Thoracic aorta (tissue), 2 donors: ENCODE measurements at regions not wholly inside any gene's neighbourhood (a gene's known extent, or its start where the extent isn't known, plus 50 kb on each side); places are given as distances from the start of the nearest gene placed in this dataset.

Source experiments
- ATAC-seq: fragments of 150-250 bp; one replicate; pipeline ENCODE4 v1.8.0; 2017; ENCODE audit warnings: low read depth; ENCODE audit not compliant: insufficient number of reproducible peaks, low FRiP score
- DNase-seq: peaks from one replicate; pipeline ENCODE4 v3.0.0-alpha.2; 2020; ENCODE audit warnings: low spot score
- H3K27ac ChIP-seq, 2 donors: fragments of 200-600 bp; sonication (generic); 1 replicate in 1 of 2; 2 replicates in 1 of 2; pipeline ENCODE4 v1.5.1; 2016; ENCODE audit warnings: mild to moderate bottlenecking in 2 of 2, moderate library complexity in 2 of 2
- H3K27me3 ChIP-seq: fragments of 200-600 bp; sonication (generic); replicated peaks from 2 replicates; pipeline ENCODE4 v1.6.0; 2016; ENCODE audit warnings: mild to moderate bottlenecking; ENCODE audit not compliant: insufficient read depth
- H3K36me3 ChIP-seq: fragments of 200-600 bp; sonication (generic); one replicate; pipeline ENCODE4 v1.5.1; 2016
- H3K4me1 ChIP-seq, 2 donors: fragments of 200-600 bp; sonication (generic); 1 replicate in 1 of 2; 2 replicates in 1 of 2; pipeline versions ENCODE4 v1.5.1 to v1.6.0; 2016; ENCODE audit warnings: low read depth in 2 of 2, mild to moderate bottlenecking in 1 of 2; ENCODE audit not compliant: control insufficient read depth in 1 of 2
- H3K4me3 ChIP-seq: fragments of 200-600 bp; sonication (generic); 2 replicates; pipeline ENCODE4 v1.5.1; 2016; ENCODE audit warnings: mild to moderate bottlenecking
- H3K9me3 ChIP-seq: fragments of 200-600 bp; sonication (generic); 2 replicates; pipeline ENCODE4 v1.5.1; 2016
- TF ChIP-seq, protein P1 (sequence below): fragments of 200-600 bp; sonication (generic); IDR thresholded peaks from one replicate; pipeline ENCODE4 v1.5.1; 2019; ENCODE audit warnings: antibody characterized with exemption

DNA sequence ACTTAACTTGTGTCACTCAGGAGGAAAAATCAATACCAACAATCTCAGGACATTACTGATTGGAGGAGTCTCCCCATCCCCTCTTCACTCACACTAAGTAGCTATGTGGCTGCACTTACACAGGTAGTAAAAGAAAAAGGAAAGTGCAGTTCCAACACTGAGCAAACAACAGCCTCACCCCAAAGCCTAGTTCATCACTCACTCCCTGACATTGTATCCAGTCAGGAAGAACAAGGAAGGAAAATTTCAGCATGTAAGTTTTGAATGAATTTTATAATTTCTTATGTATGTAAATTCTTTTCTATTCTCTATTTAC lies 273.4 kb downstream of the IGSF11 start:
- TF ChIP-seq, protein P1, sequence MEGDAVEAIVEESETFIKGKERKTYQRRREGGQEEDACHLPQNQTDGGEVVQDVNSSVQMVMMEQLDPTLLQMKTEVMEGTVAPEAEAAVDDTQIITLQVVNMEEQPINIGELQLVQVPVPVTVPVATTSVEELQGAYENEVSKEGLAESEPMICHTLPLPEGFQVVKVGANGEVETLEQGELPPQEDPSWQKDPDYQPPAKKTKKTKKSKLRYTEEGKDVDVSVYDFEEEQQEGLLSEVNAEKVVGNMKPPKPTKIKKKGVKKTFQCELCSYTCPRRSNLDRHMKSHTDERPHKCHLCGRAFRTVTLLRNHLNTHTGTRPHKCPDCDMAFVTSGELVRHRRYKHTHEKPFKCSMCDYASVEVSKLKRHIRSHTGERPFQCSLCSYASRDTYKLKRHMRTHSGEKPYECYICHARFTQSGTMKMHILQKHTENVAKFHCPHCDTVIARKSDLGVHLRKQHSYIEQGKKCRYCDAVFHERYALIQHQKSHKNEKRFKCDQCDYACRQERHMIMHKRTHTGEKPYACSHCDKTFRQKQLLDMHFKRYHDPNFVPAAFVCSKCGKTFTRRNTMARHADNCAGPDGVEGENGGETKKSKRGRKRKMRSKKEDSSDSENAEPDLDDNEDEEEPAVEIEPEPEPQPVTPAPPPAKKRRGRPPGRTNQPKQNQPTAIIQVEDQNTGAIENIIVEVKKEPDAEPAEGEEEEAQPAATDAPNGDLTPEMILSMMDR = no peak
- Histone ChIP-seq H3K27me3 (no peaks in the 10 kb centered on the region), H3K36me3 (no peaks in the 10 kb centered on the region), H3K4me3 (no peak overlapping the region), H3K9me3 (no peaks in the 10 kb centered on the region), H3K4me1 (no peaks in the 10 kb centered on the region), H3K27ac (no peak overlapping the region)
- ATAC-seq (no peak), DNase-seq (no peak)

GRCh38 chr3:118765636-118766305 lies 268.9 kb downstream of the IGSF11 start:
- H3K36me3 ChIP-seq = no peaks in the 10 kb centered on the region
- no peaks in the 10 kb centered on the region for H3K9me3 ChIP-seq
- TF ChIP-seq, protein P1 = no peak
- no peaks in the 10 kb centered on the region for H3K4me1 ChIP-seq
- H3K4me3 ChIP-seq = no peak overlapping the region
- ATAC-seq (no peak), DNase-seq (no peak)
- no peak overlapping the region for H3K27ac ChIP-seq
- H3K27me3 ChIP-seq = no peaks in the 10 kb centered on the region

- no peaks in the 10 kb centered on the region for H3K9me3 ChIP-seq
- H3K27me3 ChIP-seq = no peaks in the 10 kb centered on the region
- ATAC-seq (no peak), DNase-seq (no peak)
- H3K27ac ChIP-seq = no peak overlapping the region
- no peaks in the 10 kb centered on the region for H3K4me1 ChIP-seq
- TF ChIP-seq, protein P1 = no peak
- H3K4me3 ChIP-seq = no peak overlapping the region
- H3K36me3 ChIP-seq = no peaks in the 10 kb centered on the region
Measured at GRCh38 chr3:118766306-118766669, 268.4 kb downstream of the IGSF11 start.

GRCh38 chr3:118772036-118772435 lies 262.6 kb downstream of the IGSF11 start:
- no peaks in the 10 kb centered on the region for H3K4me1 ChIP-seq
- no peaks in the 10 kb centered on the region for H3K9me3 ChIP-seq
- H3K4me3 ChIP-seq = no peak overlapping the region
- DNase-seq (no peak), ATAC-seq (no peak)
- no peaks in the 10 kb centered on the region for H3K36me3 ChIP-seq
- TF ChIP-seq, protein P1 = no peak
- H3K27ac ChIP-seq = no peak overlapping the region
- H3K27me3 ChIP-seq = no peaks in the 10 kb centered on the region

DNA sequence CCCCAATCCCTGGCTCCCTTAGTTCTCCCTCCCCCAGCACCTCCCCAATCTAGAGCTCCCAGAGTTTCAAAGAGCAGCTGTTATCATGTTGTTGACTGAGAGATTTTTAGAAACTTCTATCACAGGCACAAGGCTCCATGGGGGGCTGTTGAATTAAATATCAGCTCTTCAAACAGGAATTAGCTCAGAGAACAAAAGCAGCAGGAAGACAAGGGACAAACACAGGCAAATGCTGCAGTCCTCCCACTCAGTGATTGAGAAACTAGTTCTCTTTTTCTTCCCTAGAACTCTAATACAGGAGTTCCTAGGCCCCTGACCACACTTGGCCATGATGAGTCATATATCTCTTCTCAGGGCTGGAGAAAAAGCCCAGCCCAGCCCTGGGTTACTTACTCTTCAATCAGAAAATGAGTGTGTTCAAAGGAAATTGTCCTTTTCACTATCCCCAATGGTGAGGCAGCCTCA lies 262.1 kb downstream of the IGSF11 start:
- Histone ChIP-seq H3K9me3 (no peaks in the 10 kb centered on the region), H3K27me3 (no peaks in the 10 kb centered on the region), H3K27ac (no peak overlapping the region), H3K36me3 (no peaks in the 10 kb centered on the region), H3K4me3 (no peak overlapping the region), H3K4me1 (no peaks in the 10 kb centered on the region)
- TF ChIP-seq, protein P1 = no peak
- DNase-seq (no peak), ATAC-seq (no peak)
